Endothelial cell of umbilical vein (primary cell): ENCODE measurements at regions not wholly inside any gene's neighbourhood (a gene's known extent, or its start where the extent isn't known, plus 50 kb on each side); places are given as distances from the start of the nearest gene placed in this dataset.

Experiments
- BruUV-seq: library from RNA; stranded (reverse); fragments of 400-500 nt; replicated peaks from 2 replicates; lab custom pipeline; 2021; lab: Mats Ljungman, UMichigan
- CTCF ChIA-PET: fragments of 300-600, 350-600 bp; sonication (Branson Sonifier 250); formaldehyde crosslinking; loops from one replicate; lab custom pipeline; 2021; ENCODE audit warnings: antibody characterized with exemption, inconsistent platforms; lab: Charles Lee
- POLR2A ChIA-PET: fragments of 300-600, 350-600 bp; sonication (Branson Sonifier 250); formaldehyde crosslinking; loops from one replicate; lab custom pipeline; 2021; ENCODE audit warnings: antibody characterized with exemption, inconsistent platforms; lab: Charles Lee
- DNase-seq: peaks from one replicate; pipeline ENCODE4 v3.0.0-alpha.2; 2011; ENCODE audit warnings: low read depth, low spot score
- FAIRE-seq: peaks from 2 replicates; lab custom pipeline; 2011; peaks lifted over from hg19 to GRCh38; lab: Jason Lieb, UNC
- H2AFZ ChIP-seq: 2 replicates; pipeline ENCODE4 v1.6.0; 2012; ENCODE audit warnings: low read depth, low read length, control low read depth, inconsistent platforms
- H3K27ac ChIP-seq: 2 replicates; pipeline ENCODE4 v1.5.1; 2011; ENCODE audit warnings: low read depth, mild to moderate bottlenecking, control low read depth, low read length, moderate library complexity; ENCODE audit not compliant: insufficient read depth
- H3K27me3 ChIP-seq, 2 experiments: 2 replicates each; pipeline versions ENCODE4 v1.6.0 to v1.6.1; 2011; ENCODE audit warnings: low read length in 2 of 2, mixed read lengths in 1 of 2; ENCODE audit not compliant: control insufficient read depth in 2 of 2, insufficient read depth in 2 of 2
- H3K36me3 ChIP-seq, 2 experiments: 2 replicates in 1 of 2; 3 replicates in 1 of 2; pipeline ENCODE4 v1.5.1; 2011; ENCODE audit warnings: low read length in 2 of 2, mild to moderate bottlenecking in 1 of 2, moderate library complexity in 1 of 2; ENCODE audit not compliant: control insufficient read depth in 2 of 2, insufficient read depth in 2 of 2; ENCODE audit errors: extremely low read depth in 1 of 2
- H3K4me1 ChIP-seq: 3 replicates; pipeline ENCODE4 v1.5.1; 2011; ENCODE audit warnings: mild to moderate bottlenecking, low read length; ENCODE audit not compliant: control insufficient read depth, insufficient read depth; ENCODE audit errors: extremely low read depth
- H3K4me2 ChIP-seq: 2 replicates; pipeline ENCODE4 v1.6.1; 2011; ENCODE audit warnings: low read length, control low read depth, mixed read lengths; ENCODE audit not compliant: insufficient read depth
- H3K4me3 ChIP-seq, 3 experiments: fragments of 200-600 bp in 1 of 3; sonication (generic), shearing (Covaris generic) in 1 of 3; replicated peaks in 1 of 3; 2 replicates each; pipeline ENCODE4 v1.5.1; 2011 to 2016; ENCODE audit warnings: control low read depth in 3 of 3, low read length in 3 of 3, mild to moderate bottlenecking in 2 of 3, inconsistent platforms in 1 of 3, low read depth in 1 of 3, moderate library complexity in 1 of 3; ENCODE audit not compliant: insufficient read depth in 1 of 3
- H3K79me2 ChIP-seq: 2 replicates; pipeline ENCODE4 v1.6.0; 2012; ENCODE audit warnings: low read length, inconsistent platforms; ENCODE audit not compliant: control insufficient read depth, insufficient read depth
- H3K9ac ChIP-seq: replicated peaks from 2 replicates; pipeline ENCODE3; 2011; ENCODE audit warnings: low read length, control low read depth; ENCODE audit not compliant: insufficient read depth; ENCODE audit errors: extremely low read depth
- H3K9me1 ChIP-seq: replicated peaks from 3 replicates; pipeline ENCODE4 v1.6.0; 2011; ENCODE audit warnings: mild to moderate bottlenecking, low read length; ENCODE audit not compliant: control insufficient read depth, insufficient read depth; ENCODE audit errors: extremely low read depth
- H3K9me3 ChIP-seq: replicated peaks from 2 replicates; pipeline ENCODE4 v1.5.1; 2012; ENCODE audit warnings: low read length, inconsistent platforms; ENCODE audit not compliant: control insufficient read depth, insufficient read depth
- H4K20me1 ChIP-seq: replicated peaks from 2 replicates; pipeline ENCODE3; 2011; ENCODE audit warnings: mild to moderate bottlenecking, low read length; ENCODE audit not compliant: control insufficient read depth, insufficient read depth; ENCODE audit errors: extremely low read depth
- JUN ChIP-seq: IDR thresholded peaks from 2 replicates; pipeline ENCODE4 v1.6.1; 2011; ENCODE audit warnings: borderline replicate concordance, low read depth; ENCODE audit not compliant: insufficient read length, insufficient read depth
- POLR2AphosphoS5 ChIP-seq: IDR thresholded peaks from 2 replicates; pipeline ENCODE4 v1.6.1; 2012; ENCODE audit warnings: low read depth, mild to moderate bottlenecking, control low read depth, low read length, moderate library complexity; ENCODE audit not compliant: insufficient read depth
- dilution Hi-C: fragments of 300-500 bp; cut with MboI; formaldehyde crosslinking; loops from one replicate; pipeline ENCODE4 v1.15.0; 2019; ENCODE audit warnings: low sequenced_read_pairs; ENCODE audit not compliant: extremely low pct_ligation_motif_present
- intact Hi-C: fragments of 100-400 bp; cut with micrococcal nuclease; formaldehyde crosslinking; loops from one replicate; pipeline ENCODE4 v1.10.0; 2022

DNA sequence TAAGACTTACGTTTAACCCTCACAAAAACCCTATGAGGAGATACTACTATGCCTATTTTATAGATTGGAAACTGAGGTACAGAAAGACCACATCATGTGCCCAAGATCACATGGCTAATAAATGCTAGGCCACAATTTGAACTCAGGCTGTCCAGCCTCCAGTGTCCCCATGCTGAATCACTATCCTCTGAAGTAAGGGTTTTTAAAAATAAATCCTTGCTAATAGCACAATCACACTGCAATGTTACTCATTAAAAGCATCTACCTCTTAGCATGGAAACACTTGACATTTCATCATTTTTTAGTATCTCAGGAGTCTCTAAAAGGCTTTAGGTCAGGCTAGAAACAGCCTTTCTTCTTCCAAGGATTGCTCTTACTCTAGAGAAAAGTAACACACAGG is 50.0 kb upstream of the PPP1R3C start:
- H2AFZ ChIP-seq = no peak overlapping the region
- no peaks in the 10 kb centered on the region for H3K9me1 ChIP-seq
- TF ChIP-seq POLR2AphosphoS5 = no peak
- TF ChIP-seq JUN = no peak
- BruUV-seq = no TSS peak
- no peak for DNase-seq
- CTCF ChIA-PET = interaction anchor here (0.9 kb wide), 1 partner anchor 39 kb away, joined by 3 read pairs; no protein-coding TSS in a partner anchor
- H3K4me2 ChIP-seq = no peak overlapping the region
- no peaks in the 10 kb centered on the region for H3K9me3 ChIP-seq
- H3K27me3 ChIP-seq = peaks cover 3 to 5% of the 10 kb centered on the region in 2 experiments
- H3K79me2 ChIP-seq = no peaks in the 10 kb centered on the region
- no peaks in the 10 kb centered on the region for H3K4me1 ChIP-seq
- POLR2A ChIA-PET = no interaction called here
- dilution Hi-C loops (no loop called here), intact Hi-C loops (no loop called here)
- H3K4me3 ChIP-seq = no peak overlapping the region
- no peak for FAIRE-seq
- H3K27ac ChIP-seq = no peak overlapping the region
- no peaks in the 10 kb centered on the region for H4K20me1 ChIP-seq
- H3K9ac ChIP-seq = no peak overlapping the region
- no peaks in the 10 kb centered on the region for H3K36me3 ChIP-seq
